Erythroblast (primary cell): ENCODE measurements at regions not wholly inside any gene's neighbourhood (a gene's known extent, or its start where the extent isn't known, plus 50 kb on each side); places are given as distances from the start of the nearest gene placed in this dataset.

Experiments
- GATA1 ChIP-seq: IDR thresholded peaks from 2 replicates; pipeline ENCODE4 v1.6.1; 2011; ENCODE audit warnings: low read depth, mild to moderate bottlenecking, control low read depth, low read length, moderate library complexity
- POLR2A ChIP-seq: IDR thresholded peaks from 2 replicates; pipeline ENCODE4 v1.6.1; 2011; ENCODE audit warnings: mild to moderate bottlenecking, low read length

- TF ChIP-seq POLR2A (no peak), GATA1 (no peak)
Measured at GRCh38 chr3:8301977-8302735, 199.5 kb upstream of the LMCD1 start.
